H1 (cell line): ENCODE measurements at regions not wholly inside any gene's neighbourhood (a gene's known extent, or its start where the extent isn't known, plus 50 kb on each side); places are given as distances from the start of the nearest gene placed in this dataset.

ENCODE experiments used
- CTCF ChIA-PET: fragments of 300-600 bp; sonication (Branson Sonifier 250); formaldehyde crosslinking; loops from one replicate; lab custom pipeline; 2021; ENCODE audit not compliant: partially characterized antibody; lab: Charles Lee
- POLR2A ChIA-PET: fragments of 300-600 bp; sonication (Branson Sonifier 250); formaldehyde crosslinking; loops from one replicate; lab custom pipeline; 2021; ENCODE audit warnings: inconsistent platforms; ENCODE audit not compliant: partially characterized antibody; lab: Charles Lee
- DNase-seq, 2 experiments: peaks; one replicate each; pipeline versions ENCODE4 v3.0.0 to v3.0.0-alpha.2; 2010 to 2022; ENCODE audit warnings: low spot score in 2 of 2, low read depth in 1 of 2, mixed read lengths in 1 of 2
- FAIRE-seq: peaks from 2 replicates; lab custom pipeline; 2011; peaks lifted over from hg19 to GRCh38; lab: Jason Lieb, UNC
- H2AFZ ChIP-seq: 2 replicates; pipeline ENCODE4 v1.8.1; 2012; ENCODE audit warnings: low read length, inconsistent platforms
- H2AK5ac ChIP-seq: 2 replicates; pipeline ENCODE4 v1.6.1; 2013; ENCODE audit warnings: low read depth, low read length
- H2BK120ac ChIP-seq: replicated peaks from 2 replicates; pipeline ENCODE3; 2013; ENCODE audit warnings: low read depth, low read length, inconsistent platforms
- H2BK12ac ChIP-seq: 2 replicates; pipeline ENCODE4 v1.6.1; 2013; ENCODE audit warnings: low read depth, low read length
- H2BK15ac ChIP-seq: 2 replicates; pipeline ENCODE4 v1.6.1; 2013; ENCODE audit warnings: low read length
- H2BK20ac ChIP-seq: 2 replicates; pipeline ENCODE4 v1.6.1; 2013; ENCODE audit warnings: low read length
- H2BK5ac ChIP-seq: 2 replicates; pipeline ENCODE4 v1.6.1; 2013; ENCODE audit warnings: low read depth, low read length
- H3K14ac ChIP-seq: 2 replicates; pipeline ENCODE4 v1.6.1; 2013; ENCODE audit warnings: inconsistent platforms; ENCODE audit not compliant: insufficient read length
- H3K18ac ChIP-seq: 2 replicates; pipeline ENCODE4 v1.6.1; 2013; ENCODE audit warnings: low read length; ENCODE audit errors: extremely low read depth
- H3K23ac ChIP-seq: 2 replicates; pipeline ENCODE4 v1.6.1; 2013; ENCODE audit warnings: inconsistent platforms; ENCODE audit not compliant: insufficient read length
- H3K23me2 ChIP-seq: 2 replicates; pipeline ENCODE4 v1.6.1; 2013; ENCODE audit warnings: low read depth, low read length
- H3K27ac ChIP-seq: 2 replicates; pipeline ENCODE4 v1.6.1; 2011; ENCODE audit warnings: low read depth, low read length, inconsistent platforms
- H3K27me3 ChIP-seq, 4 experiments: replicated peaks in 1 of 4; 1 replicate in 1 of 4; 2 replicates in 3 of 4; pipeline versions ENCODE4 v1.6.1 to v1.8.1; 2011 to 2013; ENCODE audit warnings: low read length in 3 of 4, mild to moderate bottlenecking in 3 of 4, inconsistent platforms in 2 of 4, mixed read lengths in 2 of 4, moderate library complexity in 1 of 4; ENCODE audit not compliant: control insufficient read depth in 3 of 4, insufficient read depth in 3 of 4; ENCODE audit errors: extremely low read depth in 1 of 4
- H3K36me3 ChIP-seq, 4 experiments: 2 replicates each; pipeline versions ENCODE4 v1.6.1 to v1.8.1; 2011 to 2013; ENCODE audit warnings: mild to moderate bottlenecking in 4 of 4, low read length in 3 of 4, moderate library complexity in 2 of 4, control low read depth in 1 of 4, inconsistent platforms in 1 of 4; ENCODE audit not compliant: insufficient read depth in 4 of 4, control insufficient read depth in 2 of 4
- H3K4ac ChIP-seq: replicated peaks from 2 replicates; pipeline ENCODE3; 2013; ENCODE audit warnings: low read length, low read depth, mixed read lengths, inconsistent platforms; ENCODE audit not compliant: insufficient read length
- H3K4me1 ChIP-seq, 4 experiments: replicated peaks in 1 of 4; 1 replicate in 1 of 4; 2 replicates in 3 of 4; pipeline versions ENCODE4 v1.6.1 to v1.8.1; 2011 to 2013; ENCODE audit warnings: low read length in 3 of 4, inconsistent platforms in 2 of 4, mixed read lengths in 1 of 4; ENCODE audit not compliant: insufficient read depth in 4 of 4, control insufficient read depth in 3 of 4
- H3K4me2 ChIP-seq, 2 experiments: 2 replicates each; pipeline versions ENCODE4 v1.6.1 to v1.8.1; 2011 to 2013; ENCODE audit warnings: low read depth in 2 of 2, low read length in 2 of 2, control low read depth in 1 of 2, inconsistent platforms in 1 of 2, mild to moderate bottlenecking in 1 of 2; ENCODE audit not compliant: insufficient read depth in 1 of 2
- H3K4me3 ChIP-seq, 4 experiments: fragments of 200-600, 300-600 bp in 1 of 4; sonication (generic), shearing (Covaris generic), sonication (Bioruptor Twin) in 1 of 4; 2 replicates each; pipeline versions ENCODE4 v1.5.1 to v1.8.1; 2011 to 2016; ENCODE audit warnings: low read length in 4 of 4, low read depth in 3 of 4, control low read depth in 2 of 4, inconsistent platforms in 2 of 4, mild to moderate bottlenecking in 2 of 4, mixed read lengths in 1 of 4, moderate library complexity in 1 of 4; ENCODE audit not compliant: insufficient read depth in 2 of 4; ENCODE audit errors: extremely low read depth in 1 of 4
- H3K56ac ChIP-seq: replicated peaks from 2 replicates; pipeline ENCODE3; 2013; ENCODE audit warnings: low read depth, mild to moderate bottlenecking, mixed read lengths, low read length, inconsistent platforms; ENCODE audit not compliant: insufficient read length
- H3K79me1 ChIP-seq: 2 replicates; pipeline ENCODE4 v1.6.1; 2013; ENCODE audit warnings: low read depth, low read length, control low read depth
- H3K79me2 ChIP-seq, 2 experiments: 2 replicates each; pipeline versions ENCODE4 v1.6.1 to v1.8.1; 2012 to 2013; ENCODE audit warnings: low read length in 2 of 2, mild to moderate bottlenecking in 2 of 2, inconsistent platforms in 1 of 2; ENCODE audit not compliant: insufficient read depth in 2 of 2, control insufficient read depth in 1 of 2
- H3K9ac ChIP-seq, 4 experiments: replicated peaks in 1 of 4; 1 replicate in 1 of 4; 2 replicates in 3 of 4; pipeline versions ENCODE4 v1.6.1 to v1.8.1; 2011 to 2013; ENCODE audit warnings: low read depth in 3 of 4, low read length in 3 of 4, control low read depth in 2 of 4, mild to moderate bottlenecking in 2 of 4, moderate library complexity in 2 of 4, inconsistent platforms in 1 of 4; ENCODE audit errors: extremely low read depth in 1 of 4
- H3K9me3 ChIP-seq, 2 experiments: 2 replicates each; pipeline versions ENCODE4 v1.6.1 to v1.8.1; 2012 to 2013; ENCODE audit warnings: mild to moderate bottlenecking in 2 of 2, moderate library complexity in 2 of 2, control low read depth in 1 of 2, inconsistent platforms in 1 of 2, low read depth in 1 of 2, low read length in 1 of 2, mixed read lengths in 1 of 2; ENCODE audit not compliant: insufficient read depth in 2 of 2
- H4K20me1 ChIP-seq, 2 experiments: replicated peaks in 1 of 2; 2 replicates each; pipeline versions ENCODE3 to v1.8.1; 2011 to 2013; ENCODE audit warnings: inconsistent platforms in 2 of 2, low read length in 2 of 2, mild to moderate bottlenecking in 1 of 2; ENCODE audit not compliant: insufficient read depth in 2 of 2, control insufficient read depth in 1 of 2
- H4K5ac ChIP-seq: 2 replicates; pipeline ENCODE4 v1.6.1; 2013; ENCODE audit warnings: low read length, low read depth, mixed read lengths, inconsistent platforms; ENCODE audit not compliant: insufficient read length
- H4K8ac ChIP-seq: 2 replicates; pipeline ENCODE4 v1.8.0; 2013; ENCODE audit warnings: mild to moderate bottlenecking, moderate library complexity, low read length, inconsistent platforms; ENCODE audit not compliant: insufficient read depth; ENCODE audit errors: extremely low read depth
- H4K91ac ChIP-seq: replicated peaks from 2 replicates; pipeline ENCODE3; 2013; ENCODE audit warnings: low read length, mixed read lengths, inconsistent platforms; ENCODE audit not compliant: insufficient read length
- NANOG ChIP-seq: IDR thresholded peaks from 2 replicates; pipeline ENCODE4 v1.6.1; 2011; ENCODE audit warnings: low read length, low read depth, mild to moderate bottlenecking, inconsistent platforms; ENCODE audit not compliant: insufficient read depth, poor library complexity, severe bottlenecking
- POLR2A ChIP-seq, 2 experiments: IDR thresholded peaks; 1 replicate in 1 of 2; 2 replicates in 1 of 2; pipeline ENCODE4 v1.6.1; 2011; ENCODE audit warnings: low read depth in 2 of 2, low read length in 2 of 2, mild to moderate bottlenecking in 2 of 2; ENCODE audit errors: control extremely low read depth in 1 of 2
- POLR2AphosphoS5 ChIP-seq: IDR thresholded peaks from 2 replicates; pipeline ENCODE4 v1.6.1; 2011; ENCODE audit warnings: low read depth, low read length
- RBBP5 ChIP-seq: IDR thresholded peaks from 2 replicates; pipeline ENCODE4 v1.7.1; 2012; ENCODE audit warnings: low read depth, mild to moderate bottlenecking, inconsistent platforms, low read length, moderate library complexity, borderline replicate concordance
- WGBS, 2 experiments: shearing (Covaris generic) in 1 of 2; methylation state at CpG; one replicate each; pipeline versions ENCODE4 v1.1.6 to v1.1.7; 2013 to 2015; ENCODE audit warnings: low lambda C conversion rate in 2 of 2, mixed read lengths in 2 of 2, inconsistent platforms in 1 of 2, low coverage in 1 of 2, missing lambda C conversion rate in 1 of 2; ENCODE audit not compliant: insufficient replicate concordance in 2 of 2, insufficient coverage in 1 of 2, insufficient read length in 1 of 2; ENCODE audit errors: extremely low coverage in 1 of 2, missing lambda C conversion rate in 1 of 2; 5-methylcytosine and 5-hydroxymethylcytosine counted together

DNA sequence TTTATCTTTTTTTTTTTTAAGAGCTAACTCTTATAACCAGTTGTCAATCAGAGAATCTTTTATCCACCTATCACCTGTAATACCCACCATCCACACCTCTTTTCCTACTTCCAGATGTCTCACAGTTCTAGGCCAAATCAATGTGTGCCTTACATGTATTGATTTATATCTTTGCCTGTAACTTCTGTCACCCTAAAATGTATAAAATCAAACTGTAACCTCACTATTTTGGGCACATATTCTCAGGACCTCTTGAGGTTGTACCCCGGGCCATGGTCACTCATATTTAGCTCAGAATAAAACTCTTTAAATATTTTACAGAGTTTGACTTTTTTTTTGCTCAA is 404.7 kb upstream of the RORB start:
- POLR2A ChIA-PET: interaction anchor here (0.9 to 2.3 kb wide), 10 partner anchors 7 to 407 kb away, joined by 3 to 17 read pairs (median 4); no protein-coding TSS in a partner anchor
- TF ChIP-seq POLR2A (IDR thresholded peaks at IDR 0.05; ENCODE audit: control extremely low read depth in 1 of 2, low read depth in 2 of 2, low read length in 2 of 2) (peak in 1 of 2 experiments; percentile 75; a peak in 1 of 3 replicates), NANOG (no peak), RBBP5 (no peak), POLR2AphosphoS5 (peak; percentile 76)
- TF ChIP-seq, all 59 proteins: peak for 2
- Histone ChIP-seq H3K18ac (no peak overlapping the region; the same call in 1 of the 2 replicates), H3K23ac (no peak overlapping the region), H2BK15ac (no peak overlapping the region), H3K9me3 (no peaks in the 10 kb centered on the region), H2AK5ac (no peak overlapping the region), H3K56ac (no peak overlapping the region), H2BK12ac (no peak overlapping the region; the same call in 1 of the 2 replicates), H3K36me3 (peaks cover 0 to 58% (median 20%) of the 10 kb centered on the region in 4 experiments; a peak in 5 of 8 replicates), H2BK120ac (no peak overlapping the region), H3K27me3 (no peaks in the 10 kb centered on the region), H3K4me1 (peaks cover 0 to 8% (median 3%) of the 10 kb centered on the region in 4 experiments; a peak in 5 of 7 replicates), H4K5ac (peak overlapping the region; percentile 86), H2AFZ (no peak overlapping the region), H3K79me1 (no peaks in the 10 kb centered on the region), H3K27ac (no peak overlapping the region), H3K4me2 (peak overlapping the region; percentile 50 to 79), H4K8ac (no peak overlapping the region), H3K23me2 (no peaks in the 10 kb centered on the region), H3K14ac (no peak overlapping the region), H3K79me2 (peaks cover 0 to 22% of the 10 kb centered on the region in 2 experiments; a peak in 2 of 4 replicates), H4K91ac (no peak overlapping the region), H4K20me1 (no peaks in the 10 kb centered on the region), H3K9ac (no peak overlapping the region), H3K4me3 (peak overlapping the region in 2 of 4 experiments; percentile 0 to 47; a peak in 3 of 8 replicates), H3K4ac (no peak overlapping the region), H2BK5ac (0 out of 2 replicates have a peak overlapping the region, but pooled peaks have one; percentile 32), H2BK20ac (no peak overlapping the region)
- 86% methylated on average over 1 of the region's 1 CpG; no CpG with 5 or more reads in 1 of the 2 experiments for WGBS, 2 experiments
- DNase-seq (no peak), FAIRE-seq (no peak)
- CTCF ChIA-PET: interaction anchor here (0.7 to 1.0 kb wide), 2 partner anchors 223 to 408 kb away, joined by 3 to 5 read pairs; no protein-coding TSS in a partner anchor
